Loucy (cell line): ENCODE measurements at regions not wholly inside any gene's neighbourhood (a gene's known extent, or its start where the extent isn't known, plus 50 kb on each side); places are given as distances from the start of the nearest gene placed in this dataset.

Experiments
- CTCF ChIP-seq: fragments of 200-600 bp; sonication (generic); conservative IDR thresholded peaks from 2 replicates; pipeline ENCODE4 v1.5.1; 2014; ENCODE audit warnings: mild to moderate bottlenecking, antibody characterized with exemption, low read length
- EZH2phosphoT487 ChIP-seq: fragments of 200-600 bp; IDR thresholded peaks from 2 replicates; pipeline ENCODE4 v1.6.1; 2018; ENCODE audit warnings: antibody characterized with exemption, mild to moderate bottlenecking, moderate library complexity, borderline replicate concordance

DNA sequence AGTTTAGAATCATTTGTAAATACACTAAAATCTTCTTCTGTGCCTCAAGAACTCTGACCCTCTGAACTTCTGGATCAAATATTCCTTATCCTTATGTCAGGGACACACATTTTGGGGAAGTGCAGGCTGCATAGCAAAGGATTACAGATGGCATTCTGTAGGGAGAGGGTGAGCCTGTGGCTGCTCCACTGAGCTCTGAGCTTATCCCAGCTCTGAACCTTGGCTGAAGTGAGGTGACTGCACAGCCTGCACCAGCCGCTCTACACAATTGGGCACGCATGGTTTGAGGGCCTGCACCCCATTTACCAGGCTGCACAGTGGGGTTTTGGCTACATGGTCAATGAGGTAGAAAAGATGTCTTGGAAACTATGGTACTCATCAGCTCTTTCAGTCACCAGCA, 251.6 kb downstream of the GALR1 start:
- TF ChIP-seq CTCF, result no peak
- TF ChIP-seq EZH2phosphoT487, result no peak
